ENCODE measurements at regions not wholly inside any gene's neighbourhood (a gene's known extent, or its start where the extent isn't known, plus 50 kb on each side); places are given as distances from the start of the nearest gene placed in this dataset.

DNA sequence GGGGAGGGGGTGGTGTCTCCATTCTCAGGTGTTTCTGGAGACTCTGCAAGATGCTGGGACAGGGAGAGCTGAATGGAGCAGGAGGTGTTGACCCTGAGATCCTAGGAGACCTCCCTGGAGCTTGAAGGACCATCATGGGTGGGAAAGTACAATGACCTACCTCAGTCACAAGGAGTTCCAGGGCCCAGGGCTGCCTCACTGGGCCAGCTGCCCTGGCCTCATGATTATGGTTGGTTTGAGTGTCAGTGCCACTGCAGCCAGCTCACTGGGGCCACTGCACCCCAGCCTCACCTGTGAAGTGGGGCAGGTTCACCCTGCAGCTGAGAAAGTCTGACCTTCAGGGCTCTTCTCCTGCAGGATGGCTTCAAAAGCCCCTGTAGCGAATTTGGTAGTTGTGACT is 372.5 kb downstream of the IRX2 start:
- DNase-seq (ENCODE audit: extremely low read depth, low read depth), result no peak
- H3K4me3 ChIP-seq (replicated peaks; ENCODE audit: low read depth, low read length), result no peak overlapping the region
- no peak for TF ChIP-seq CTCF (IDR thresholded peaks at IDR 0.05; ENCODE audit: low read depth, low read length, missing control alignments)

- no peak for TF ChIP-seq CTCF (IDR thresholded peaks at IDR 0.05; ENCODE audit: low read depth, low read length, missing control alignments)
- DNase-seq (ENCODE audit: extremely low read depth, low read depth), result no peak
- H3K4me3 ChIP-seq (replicated peaks; ENCODE audit: low read depth, low read length), result no peak overlapping the region
These were observed 373.4 kb downstream of the IRX2 start for GRCh38 chr5:2378108-2378507.

DNA sequence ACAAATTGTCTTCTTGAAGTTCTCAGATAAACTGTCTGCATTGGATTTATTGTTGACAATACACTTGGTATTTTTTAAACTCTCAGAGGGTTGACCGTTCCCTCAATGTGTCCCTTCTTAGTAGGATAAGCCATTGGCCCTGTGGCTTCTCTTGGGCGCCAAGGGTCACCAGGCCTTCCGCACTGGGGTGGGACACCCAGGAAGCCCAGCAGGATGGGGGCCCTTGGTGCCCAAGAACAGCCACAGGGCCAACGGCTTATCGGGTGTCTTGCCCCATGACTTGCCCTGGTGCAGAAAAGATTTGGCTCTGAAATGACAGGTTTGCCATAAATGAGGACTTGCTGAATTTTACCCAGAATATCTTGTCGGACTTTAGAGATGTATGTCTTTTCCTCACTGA is 375.0 kb downstream of the IRX2 start:
- no peak for DNase-seq (ENCODE audit: extremely low read depth, low read depth)
- no peak overlapping the region for H3K4me3 ChIP-seq (replicated peaks; ENCODE audit: low read depth, low read length)
- no peak for TF ChIP-seq CTCF (IDR thresholded peaks at IDR 0.05; ENCODE audit: low read depth, low read length, missing control alignments)

DNA sequence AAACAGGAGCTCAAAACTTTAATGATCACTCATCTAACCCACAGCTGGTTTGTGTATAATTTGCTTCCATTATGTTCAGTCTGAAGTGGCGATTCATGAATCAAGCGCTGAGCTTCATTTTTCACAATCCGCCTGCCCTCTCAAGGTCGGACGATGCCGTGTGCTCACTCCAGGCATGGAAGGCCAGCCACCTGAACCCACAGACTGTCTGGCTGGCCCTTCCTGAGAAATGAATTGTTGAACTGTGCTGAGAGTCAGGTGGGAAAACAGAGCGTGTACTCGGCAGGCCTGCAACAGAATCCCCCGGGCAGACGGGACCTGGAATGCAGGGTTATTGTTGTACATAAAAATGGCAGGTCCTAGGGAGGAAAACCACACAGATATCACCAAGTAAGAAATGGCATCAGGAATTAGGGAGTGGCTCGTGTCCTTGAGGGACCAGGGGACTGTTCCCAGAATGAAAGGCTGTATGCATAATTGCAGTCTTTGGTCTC is 375.7 kb downstream of the IRX2 start:
- DNase-seq (ENCODE audit: extremely low read depth, low read depth), result no peak
- TF ChIP-seq CTCF (IDR thresholded peaks at IDR 0.05; ENCODE audit: low read depth, low read length, missing control alignments), result no peak
- no peak overlapping the region for H3K4me3 ChIP-seq (replicated peaks; ENCODE audit: low read depth, low read length)

- H3K4me3 ChIP-seq (replicated peaks; ENCODE audit: low read depth, low read length), result no peak overlapping the region
- no peak for TF ChIP-seq CTCF (IDR thresholded peaks at IDR 0.05; ENCODE audit: low read depth, low read length, missing control alignments)
- no peak for DNase-seq (ENCODE audit: extremely low read depth, low read depth)
These were observed 376.2 kb downstream of the IRX2 start for GRCh38 chr5:2375291-2375690.

- no peak for DNase-seq (ENCODE audit: extremely low read depth, low read depth)
- TF ChIP-seq CTCF (IDR thresholded peaks at IDR 0.05; ENCODE audit: low read depth, low read length, missing control alignments), result no peak
- no peak overlapping the region for H3K4me3 ChIP-seq (replicated peaks; ENCODE audit: low read depth, low read length)
These were observed 376.8 kb downstream of the IRX2 start for GRCh38 chr5:2374703-2375102.

DNA sequence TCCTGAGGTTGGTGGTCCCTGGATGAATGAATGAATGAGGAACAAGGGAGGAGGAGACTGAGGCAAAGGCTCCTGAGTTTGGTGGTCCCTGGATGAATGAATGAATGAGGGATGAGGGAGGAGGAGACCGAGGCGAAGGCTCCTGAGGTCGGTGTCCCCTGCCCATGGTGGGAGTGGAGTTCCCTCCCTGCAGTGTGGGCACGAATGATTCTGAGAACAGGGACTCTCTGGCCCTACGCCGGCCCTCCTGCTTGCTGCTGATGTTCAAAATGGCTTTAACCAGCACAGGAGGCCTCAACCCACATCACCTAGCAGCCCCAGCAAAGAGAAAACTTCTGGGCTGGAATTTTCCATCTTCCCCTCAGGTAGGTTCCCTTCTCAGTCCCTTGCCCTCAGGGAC is 377.8 kb downstream of the IRX2 start:
- DNase-seq (ENCODE audit: extremely low read depth, low read depth), result no peak
- TF ChIP-seq CTCF (IDR thresholded peaks at IDR 0.05; ENCODE audit: low read depth, low read length, missing control alignments), result no peak
- H3K4me3 ChIP-seq (replicated peaks; ENCODE audit: low read depth, low read length), result no peak overlapping the region
